ENCODE measurements at regions not wholly inside any gene's neighbourhood (a gene's known extent, or its start where the extent isn't known, plus 50 kb on each side); places are given as distances from the start of the nearest gene placed in this dataset.

DNA sequence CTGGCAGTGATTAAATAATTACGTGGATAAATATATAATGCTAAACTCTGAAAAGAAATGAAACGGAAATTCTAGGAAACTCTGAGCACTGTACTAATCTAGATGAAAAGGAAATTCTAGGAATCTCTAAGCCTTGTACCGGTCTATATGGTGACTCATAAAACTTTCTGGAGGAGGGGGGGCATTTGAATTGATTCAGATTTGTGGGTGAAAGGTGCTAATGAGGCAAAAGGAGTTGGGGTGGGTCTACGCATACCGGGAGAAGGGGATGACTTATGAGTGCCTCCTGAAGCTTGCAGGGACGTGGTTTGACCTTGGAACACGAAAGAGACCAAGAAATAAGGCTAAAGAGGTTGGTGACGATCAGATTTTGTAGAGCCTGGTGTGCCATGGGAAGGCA lies 151.7 kb upstream of the CASK start:
- TF ChIP-seq, protein P1, sequence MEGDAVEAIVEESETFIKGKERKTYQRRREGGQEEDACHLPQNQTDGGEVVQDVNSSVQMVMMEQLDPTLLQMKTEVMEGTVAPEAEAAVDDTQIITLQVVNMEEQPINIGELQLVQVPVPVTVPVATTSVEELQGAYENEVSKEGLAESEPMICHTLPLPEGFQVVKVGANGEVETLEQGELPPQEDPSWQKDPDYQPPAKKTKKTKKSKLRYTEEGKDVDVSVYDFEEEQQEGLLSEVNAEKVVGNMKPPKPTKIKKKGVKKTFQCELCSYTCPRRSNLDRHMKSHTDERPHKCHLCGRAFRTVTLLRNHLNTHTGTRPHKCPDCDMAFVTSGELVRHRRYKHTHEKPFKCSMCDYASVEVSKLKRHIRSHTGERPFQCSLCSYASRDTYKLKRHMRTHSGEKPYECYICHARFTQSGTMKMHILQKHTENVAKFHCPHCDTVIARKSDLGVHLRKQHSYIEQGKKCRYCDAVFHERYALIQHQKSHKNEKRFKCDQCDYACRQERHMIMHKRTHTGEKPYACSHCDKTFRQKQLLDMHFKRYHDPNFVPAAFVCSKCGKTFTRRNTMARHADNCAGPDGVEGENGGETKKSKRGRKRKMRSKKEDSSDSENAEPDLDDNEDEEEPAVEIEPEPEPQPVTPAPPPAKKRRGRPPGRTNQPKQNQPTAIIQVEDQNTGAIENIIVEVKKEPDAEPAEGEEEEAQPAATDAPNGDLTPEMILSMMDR (conservative IDR thresholded peaks at IDR 0.05), result no peak
- H3K27ac ChIP-seq, result no peak overlapping the region

DNA sequence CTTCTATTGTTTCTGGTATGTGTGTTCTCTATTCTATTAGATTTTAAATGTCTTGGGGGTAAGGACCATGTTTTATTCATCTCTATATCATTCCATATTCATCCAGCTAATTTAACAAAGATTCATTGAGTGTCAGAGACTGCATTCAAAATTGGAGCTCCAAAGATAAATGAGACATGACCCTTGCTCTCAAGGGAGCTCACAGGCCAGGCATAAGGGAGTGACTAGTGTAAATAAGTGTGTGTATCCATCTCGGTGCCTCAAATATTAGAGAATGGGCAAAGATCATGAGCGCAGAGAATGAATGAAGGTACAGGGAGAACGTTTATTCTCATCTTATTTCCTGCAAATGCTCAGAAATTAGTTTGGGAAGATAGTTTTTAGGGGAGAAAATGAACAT lies 150.1 kb upstream of the CASK start:
- TF ChIP-seq, protein P1 (conservative IDR thresholded peaks at IDR 0.05), result no peak
- H3K27ac ChIP-seq, result no peak overlapping the region

DNA sequence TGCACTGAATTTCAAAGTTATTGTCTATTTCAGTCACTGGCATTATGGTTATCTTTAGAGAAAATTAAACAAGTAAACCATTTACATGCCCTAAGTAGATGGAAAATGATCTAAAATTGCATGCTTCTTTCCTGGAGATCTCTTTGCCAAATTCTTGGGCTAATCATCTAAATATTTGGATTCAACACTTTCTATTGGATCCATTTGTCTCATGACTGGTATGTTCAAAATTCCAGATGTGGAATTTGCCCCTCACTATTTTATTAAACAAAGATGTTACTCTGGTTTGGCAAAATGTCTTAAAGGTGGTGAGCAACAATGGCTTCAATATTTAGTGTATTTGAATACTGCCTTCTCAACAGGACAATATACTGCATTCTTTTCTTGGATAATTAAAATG lies 147.5 kb upstream of the CASK start:
- H3K27ac ChIP-seq, result no peak overlapping the region
- TF ChIP-seq, protein P1 (conservative IDR thresholded peaks at IDR 0.05), result no peak

DNA sequence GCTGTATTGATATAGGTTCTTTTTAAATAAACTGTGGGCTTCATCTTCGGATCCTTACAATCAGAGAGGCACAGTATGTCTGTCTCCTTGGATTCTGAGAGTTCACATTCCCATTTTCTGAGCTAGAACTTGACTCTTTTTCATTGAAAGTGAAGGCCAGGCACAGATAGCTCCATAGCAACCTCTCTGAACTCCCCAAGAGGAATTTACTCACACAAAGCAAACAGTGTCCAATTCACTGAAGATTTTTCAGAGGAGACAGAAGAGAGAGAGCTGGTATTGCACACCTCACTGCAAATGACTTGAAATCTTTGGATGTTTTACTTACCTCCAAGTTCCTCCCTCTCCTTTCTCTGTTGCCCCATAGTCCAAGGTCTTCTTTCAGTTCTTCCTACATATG lies 130.9 kb upstream of the CASK start:
- no peak overlapping the region for H3K27ac ChIP-seq
- TF ChIP-seq, protein P1 (conservative IDR thresholded peaks at IDR 0.05), result no peak

DNA sequence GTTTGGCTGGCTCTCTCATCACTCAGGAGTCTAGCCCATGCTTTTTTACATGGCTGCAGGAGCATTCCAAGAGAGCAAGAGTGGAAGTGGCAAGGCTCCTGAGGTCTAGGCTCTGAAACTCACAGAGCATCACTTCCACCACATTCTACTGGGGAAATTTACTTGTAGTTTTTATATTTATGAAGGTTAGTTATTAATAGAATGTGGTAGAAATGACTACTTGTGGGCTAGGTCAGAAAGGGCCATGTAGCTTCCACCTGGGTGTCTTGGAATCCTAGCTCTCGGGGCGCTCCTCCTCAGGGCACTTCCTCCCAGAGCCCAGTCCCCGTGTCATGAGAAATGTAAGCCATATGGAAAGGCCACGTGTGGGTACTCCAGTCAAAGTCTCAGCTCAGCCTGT lies 127.0 kb upstream of the CASK start:
- no peak overlapping the region for H3K27ac ChIP-seq
- TF ChIP-seq, protein P1 (conservative IDR thresholded peaks at IDR 0.05), result no peak

DNA sequence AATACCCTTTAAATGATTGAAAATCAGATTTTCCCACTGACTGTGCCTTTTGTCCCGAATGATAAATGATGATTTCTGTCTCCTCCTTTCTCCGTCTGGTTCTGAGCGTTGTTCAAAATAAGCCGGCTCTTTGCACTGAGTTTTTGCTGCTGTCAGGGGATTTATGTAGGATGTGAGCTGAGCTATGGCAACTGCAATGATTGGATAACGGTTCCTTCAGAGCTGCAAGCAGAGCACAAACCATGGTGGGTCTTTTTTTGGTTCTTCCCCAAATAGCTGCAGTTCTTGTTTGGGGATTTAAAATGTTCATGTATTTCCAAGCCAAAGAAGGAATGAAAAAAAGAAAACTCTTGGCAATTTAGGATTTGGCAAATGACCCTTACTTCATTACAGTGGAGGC lies 124.5 kb upstream of the CASK start:
- H3K27ac ChIP-seq, result no peak overlapping the region
- TF ChIP-seq, protein P1 (conservative IDR thresholded peaks at IDR 0.05), result no peak

DNA sequence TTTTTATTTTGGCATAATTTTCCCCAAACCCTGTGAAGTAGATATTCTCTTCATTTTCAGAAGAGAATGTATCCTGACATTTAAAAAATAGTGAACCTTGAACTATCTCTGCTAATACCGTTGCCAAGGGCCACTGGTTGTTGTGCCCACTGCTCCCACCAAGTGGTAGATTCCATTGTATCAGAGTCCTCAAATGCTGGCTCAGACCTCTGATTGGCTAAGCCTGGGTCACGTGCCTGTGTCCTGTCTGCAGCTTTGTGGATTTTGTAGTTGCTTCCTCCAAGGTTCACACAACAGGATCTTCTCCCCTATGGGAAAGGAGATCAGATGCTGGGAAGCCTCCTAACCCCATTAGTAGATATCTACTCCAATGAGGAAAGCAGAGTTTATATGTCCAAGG lies 104.8 kb upstream of the CASK start:
- H3K27ac ChIP-seq, result no peak overlapping the region
- TF ChIP-seq, protein P1 (conservative IDR thresholded peaks at IDR 0.05), result no peak
